HCT116 (cell line): ENCODE measurements at regions not wholly inside any gene's neighbourhood (a gene's known extent, or its start where the extent isn't known, plus 50 kb on each side); places are given as distances from the start of the nearest gene placed in this dataset.
"Not testable (repeated sequence)": the region's sequence is repeated elsewhere in the genome, so short reads cannot be mapped to it uniquely, and the experiment has no call there.

Experiments used
- ATAC-seq: fragments of 200-7000 bp; cut with Tn5 transposase; 2 replicates; pipeline ENCODE4 v1.9.1; 2020; ENCODE audit warnings: mild to moderate bottlenecking, moderate library complexity
- BruUV-seq: library from RNA; stranded (reverse); fragments of 400-500 nt; replicated peaks from 2 replicates; lab custom pipeline; 2021; lab: Mats Ljungman, UMichigan
- CTCF ChIA-PET: fragments of 300-600 bp; sonication (Branson Sonifier 250); formaldehyde crosslinking; loops from one replicate; lab custom pipeline; 2021; ENCODE audit warnings: antibody characterized with exemption; lab: Charles Lee
- POLR2A ChIA-PET: fragments of 300-600, 350-600 bp; sonication (Branson Sonifier 250); formaldehyde crosslinking; loops from one replicate; lab custom pipeline; 2021; ENCODE audit warnings: antibody characterized with exemption; lab: Charles Lee
- RAD21 ChIA-PET, 2 experiments: fragments of 300-600 bp; sonication (Branson Sonifier 250); formaldehyde crosslinking; loops; one replicate each; lab custom pipeline; 2023; ENCODE audit warnings: low total read pairs in 2 of 2; ENCODE audit not compliant: uncharacterized antibody in 2 of 2, unreplicated experiment in 2 of 2, low non-redundant PET in 1 of 2; lab: Charles Lee
- DNase-seq: peaks from one replicate; pipeline ENCODE4 v3.0.0-alpha.2; 2010; ENCODE audit warnings: low read depth, low spot score
- H2AFZ ChIP-seq: fragments of 200-600 bp; shearing (Covaris generic), sonication (generic); 2 replicates; pipeline ENCODE4 v1.6.1; 2017; ENCODE audit warnings: low read depth, mixed run types, mixed read lengths, antibody characterized with exemption, low read length; ENCODE audit not compliant: poor library complexity, severe bottlenecking
- H3K27ac ChIP-seq: 2 replicates; pipeline ENCODE4 v1.5.1; 2012; ENCODE audit warnings: low read depth, low read length
- H3K27me3 ChIP-seq: fragments of 200-600 bp; sonication (generic); 2 replicates; pipeline ENCODE4 v1.6.1; 2016; ENCODE audit warnings: mixed run types, low read length, mixed read lengths; ENCODE audit not compliant: insufficient read depth
- H3K36me3 ChIP-seq, 2 experiments: fragments of 200-500 bp in 1 of 2; fragments of 200-600 bp in 1 of 2; sonication (Bioruptor generic) in 1 of 2; sonication (generic) in 1 of 2; 2 replicates each; pipeline versions ENCODE4 v1.5.1 to v1.6.1; 2014 to 2016; ENCODE audit warnings: low read length in 2 of 2, inconsistent platforms in 1 of 2, mixed read lengths in 1 of 2, mixed run types in 1 of 2; ENCODE audit not compliant: insufficient read depth in 2 of 2, control insufficient read depth in 1 of 2
- H3K4me1 ChIP-seq, 2 experiments: fragments of 200-600 bp in 1 of 2; sonication (generic) in 1 of 2; 2 replicates each; pipeline versions ENCODE4 v1.5.1 to v1.6.1; 2012 to 2017; ENCODE audit warnings: low read length in 2 of 2, inconsistent platforms in 1 of 2, mild to moderate bottlenecking in 1 of 2, mixed read lengths in 1 of 2, mixed run types in 1 of 2, moderate library complexity in 1 of 2; ENCODE audit not compliant: insufficient read depth in 2 of 2, control insufficient read depth in 1 of 2
- H3K4me2 ChIP-seq: fragments of 200-600 bp; sonication (generic); 2 replicates; pipeline ENCODE4 v1.6.1; 2017; ENCODE audit warnings: mixed run types, low read length, mixed read lengths
- H3K4me3 ChIP-seq, 2 experiments: fragments of 200-600 bp in 1 of 2; sonication (generic) in 1 of 2; replicated peaks in 1 of 2; 2 replicates each; pipeline ENCODE4 v1.5.1; 2011 to 2016; ENCODE audit warnings: low read length in 2 of 2, control low read depth in 1 of 2, low read depth in 1 of 2, mild to moderate bottlenecking in 1 of 2, mixed read lengths in 1 of 2, mixed run types in 1 of 2
- H3K79me2 ChIP-seq: fragments of 200-600 bp; sonication (generic); 2 replicates; pipeline ENCODE4 v1.6.1; 2017; ENCODE audit warnings: mild to moderate bottlenecking, mixed run types, low read length, moderate library complexity, mixed read lengths; ENCODE audit not compliant: insufficient read depth
- H3K9ac ChIP-seq: fragments of 200-600 bp; sonication (generic); 2 replicates; pipeline ENCODE4 v1.6.1; 2016; ENCODE audit warnings: low read length, mixed read lengths
- H3K9me2 ChIP-seq: fragments of 200-600 bp; sonication (generic), shearing (Covaris generic); 2 replicates; pipeline ENCODE4 v1.6.1; 2017; ENCODE audit warnings: mixed run types, mild to moderate bottlenecking, moderate library complexity; ENCODE audit not compliant: insufficient read depth
- H3K9me3 ChIP-seq, 2 experiments: fragments of 200-500 bp in 1 of 2; fragments of 200-600 bp in 1 of 2; sonication (Bioruptor generic) in 1 of 2; sonication (generic) in 1 of 2; 2 replicates each; pipeline ENCODE4 v1.6.1; 2014 to 2017; ENCODE audit warnings: low read length in 2 of 2, mixed read lengths in 2 of 2, inconsistent platforms in 1 of 2, low read depth in 1 of 2, mild to moderate bottlenecking in 1 of 2, mixed run types in 1 of 2, moderate library complexity in 1 of 2; ENCODE audit not compliant: control insufficient read depth in 1 of 2, insufficient read depth in 1 of 2
- H4K20me1 ChIP-seq: fragments of 200-600 bp; sonication (generic), shearing (Covaris generic); 2 replicates; pipeline ENCODE4 v1.6.1; 2017; ENCODE audit warnings: mixed run types, mild to moderate bottlenecking, moderate library complexity; ENCODE audit not compliant: insufficient read depth
- CBX3 ChIP-seq: IDR thresholded peaks from 2 replicates; pipeline ENCODE4 v1.6.1; 2012; ENCODE audit warnings: low read depth
- EGR1 ChIP-seq: IDR thresholded peaks from 2 replicates; pipeline ENCODE4 v1.6.1; 2012; ENCODE audit warnings: low read depth
- ELF1 ChIP-seq: IDR thresholded peaks from 2 replicates; pipeline ENCODE4 v1.6.1; 2012; ENCODE audit warnings: low read depth, borderline replicate concordance
- EZH2phosphoT487 ChIP-seq: fragments of 200-600 bp; IDR thresholded peaks from 2 replicates; pipeline ENCODE4 v1.6.1; 2018; ENCODE audit warnings: antibody characterized with exemption, borderline replicate concordance
- POLR2AphosphoS5 ChIP-seq: IDR thresholded peaks from 2 replicates; pipeline ENCODE4 v1.6.1; 2011; ENCODE audit warnings: mild to moderate bottlenecking, low read depth, low read length, moderate library complexity
- SIN3A ChIP-seq: IDR thresholded peaks from 2 replicates; pipeline ENCODE4 v1.6.1; 2012; ENCODE audit warnings: low read depth
- YY1 ChIP-seq: IDR thresholded peaks from 2 replicates; pipeline ENCODE4 v1.6.1; 2011; ENCODE audit warnings: low read length, low read depth, moderate library complexity, mild to moderate bottlenecking; ENCODE audit not compliant: insufficient replicate concordance; ENCODE audit errors: extremely low read depth
- intact Hi-C: fragments of 100-400 bp; cut with micrococcal nuclease; formaldehyde crosslinking; loops from 2 replicates; pipeline ENCODE4 v1.10.0; 2022
- TF ChIP-seq, protein P1 (sequence below): IDR thresholded peaks from 2 replicates; pipeline ENCODE4 v1.6.1; 2012
- TF ChIP-seq, protein P2 (sequence below): IDR thresholded peaks from 2 replicates; pipeline ENCODE4 v1.6.1; 2011; ENCODE audit warnings: mild to moderate bottlenecking, low read length, moderate library complexity; ENCODE audit not compliant: insufficient replicate concordance; ENCODE audit errors: extremely low read depth

DNA sequence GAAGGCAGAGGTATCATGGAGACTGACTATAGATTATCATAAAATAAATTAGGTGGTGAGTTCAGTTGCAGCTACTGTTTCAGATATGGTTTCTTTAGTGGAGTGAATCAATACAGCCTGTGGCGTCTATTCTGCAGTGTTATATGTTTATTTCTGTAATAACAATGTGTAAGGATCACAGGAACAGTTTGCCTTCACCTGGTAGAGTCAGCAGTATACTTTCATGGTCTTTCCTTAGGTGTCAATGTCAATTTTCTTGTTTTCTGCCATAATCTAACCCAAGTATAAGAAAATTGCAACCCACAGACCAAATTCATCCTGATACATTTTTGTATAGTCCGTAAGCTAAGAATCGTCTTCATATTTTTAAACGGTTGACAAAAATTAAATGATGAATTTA lies 140.4 kb upstream of the ATF7IP start:
- no peak overlapping the region for H2AFZ ChIP-seq
- no TSS peak for BruUV-seq
- H3K9me2 ChIP-seq = no peaks in the 10 kb centered on the region
- H3K27ac ChIP-seq = no peak overlapping the region
- no peak overlapping the region for H3K4me2 ChIP-seq
- RAD21 ChIA-PET = no interaction called here
- ATAC-seq (no peak), DNase-seq (no peak)
- H3K9ac ChIP-seq = no peak overlapping the region
- no peaks in the 10 kb centered on the region for H3K36me3 ChIP-seq
- CTCF ChIA-PET = no interaction called here
- no peak overlapping the region for H3K4me3 ChIP-seq
- H4K20me1 ChIP-seq = no peaks in the 10 kb centered on the region
- intact Hi-C loops = no loop called here
- TF ChIP-seq, protein P1, sequence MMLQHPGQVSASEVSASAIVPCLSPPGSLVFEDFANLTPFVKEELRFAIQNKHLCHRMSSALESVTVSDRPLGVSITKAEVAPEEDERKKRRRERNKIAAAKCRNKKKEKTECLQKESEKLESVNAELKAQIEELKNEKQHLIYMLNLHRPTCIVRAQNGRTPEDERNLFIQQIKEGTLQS = no peak
- TF ChIP-seq YY1 (no peak), POLR2AphosphoS5 (no peak), EGR1 (no peak), CBX3 (no peak), SIN3A (no peak), ELF1 (no peak), EZH2phosphoT487 (no peak)
- TF ChIP-seq, protein P2, sequence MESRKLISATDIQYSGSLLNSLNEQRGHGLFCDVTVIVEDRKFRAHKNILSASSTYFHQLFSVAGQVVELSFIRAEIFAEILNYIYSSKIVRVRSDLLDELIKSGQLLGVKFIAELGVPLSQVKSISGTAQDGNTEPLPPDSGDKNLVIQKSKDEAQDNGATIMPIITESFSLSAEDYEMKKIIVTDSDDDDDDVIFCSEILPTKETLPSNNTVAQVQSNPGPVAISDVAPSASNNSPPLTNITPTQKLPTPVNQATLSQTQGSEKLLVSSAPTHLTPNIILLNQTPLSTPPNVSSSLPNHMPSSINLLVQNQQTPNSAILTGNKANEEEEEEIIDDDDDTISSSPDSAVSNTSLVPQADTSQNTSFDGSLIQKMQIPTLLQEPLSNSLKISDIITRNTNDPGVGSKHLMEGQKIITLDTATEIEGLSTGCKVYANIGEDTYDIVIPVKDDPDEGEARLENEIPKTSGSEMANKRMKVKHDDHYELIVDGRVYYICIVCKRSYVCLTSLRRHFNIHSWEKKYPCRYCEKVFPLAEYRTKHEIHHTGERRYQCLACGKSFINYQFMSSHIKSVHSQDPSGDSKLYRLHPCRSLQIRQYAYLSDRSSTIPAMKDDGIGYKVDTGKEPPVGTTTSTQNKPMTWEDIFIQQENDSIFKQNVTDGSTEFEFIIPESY = no peak
- POLR2A ChIA-PET = no interaction called here
- H3K27me3 ChIP-seq = no peaks in the 10 kb centered on the region
- H3K9me3 ChIP-seq = no peaks in the 10 kb centered on the region
- peaks cover 0 to 7% of the 10 kb centered on the region in 2 experiments; a peak in 1 of 4 replicates for H3K4me1 ChIP-seq
- no peaks in the 10 kb centered on the region for H3K79me2 ChIP-seq

DNA sequence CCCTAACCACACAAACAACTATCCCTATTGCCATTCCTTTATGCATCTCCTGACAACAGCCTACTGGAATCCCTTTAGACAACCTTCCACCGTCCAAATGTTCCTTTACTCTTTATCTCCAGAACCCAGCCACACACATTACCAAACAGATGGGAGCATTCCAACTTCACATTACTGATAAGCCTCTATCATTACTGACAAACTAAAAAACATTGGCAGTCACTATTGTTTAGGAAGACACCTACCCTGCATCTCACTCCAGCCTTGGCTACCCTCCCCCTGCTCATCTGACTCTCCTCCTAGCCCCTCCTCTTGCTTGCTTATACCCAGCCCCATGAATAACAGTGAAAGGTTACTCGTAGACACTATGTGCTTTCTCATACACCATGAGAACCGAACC lies 130.3 kb upstream of the ATF7IP start:
- H3K27ac ChIP-seq, H4K20me1 ChIP-seq, H2AFZ ChIP-seq, H3K4me3 ChIP-seq, H3K9ac ChIP-seq, BruUV-seq, H3K9me3 ChIP-seq, ATAC-seq, DNase-seq, H3K9me2 ChIP-seq, CTCF ChIA-PET, H3K4me2 ChIP-seq, H3K79me2 ChIP-seq, H3K4me1 ChIP-seq, H3K36me3 ChIP-seq, POLR2A ChIA-PET, H3K27me3 ChIP-seq, RAD21 ChIA-PET: not testable (repeated sequence)
- intact Hi-C loops = loop anchor here (5.0 kb wide), 1 partner anchor 277 kb away; no protein-coding TSS in a partner anchor

DNA sequence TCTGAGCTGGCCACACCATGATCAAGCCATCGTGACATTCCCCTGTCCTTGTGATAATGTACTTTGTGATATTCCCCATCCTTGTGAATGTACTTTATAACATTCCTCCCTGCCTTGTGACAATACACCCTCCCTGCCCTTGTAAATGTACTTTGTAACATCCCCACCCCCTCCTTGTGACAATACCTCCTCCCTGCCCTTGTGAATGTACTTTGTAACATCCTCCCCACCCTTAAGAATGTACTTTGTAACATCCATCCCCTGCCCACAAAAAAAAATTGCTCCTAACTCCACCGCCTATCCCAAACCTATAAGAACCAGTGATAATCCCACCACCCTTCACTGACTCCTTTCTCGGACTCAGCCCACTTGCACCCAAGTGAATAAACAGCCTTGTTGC lies 128.8 kb upstream of the ATF7IP start:
- ATAC-seq, H3K79me2 ChIP-seq, H4K20me1 ChIP-seq, H2AFZ ChIP-seq, DNase-seq, POLR2A ChIA-PET, RAD21 ChIA-PET, H3K4me2 ChIP-seq, H3K4me3 ChIP-seq, H3K36me3 ChIP-seq, BruUV-seq, H3K27ac ChIP-seq, H3K27me3 ChIP-seq, H3K9me2 ChIP-seq, CTCF ChIA-PET, H3K4me1 ChIP-seq, H3K9me3 ChIP-seq, H3K9ac ChIP-seq: not testable (repeated sequence)
- intact Hi-C loops = loop anchor here (5.0 kb wide), 1 partner anchor 276 kb away; no protein-coding TSS in a partner anchor
